GM12878 (cell line): ENCODE measurements at regions not wholly inside any gene's neighbourhood (a gene's known extent, or its start where the extent isn't known, plus 50 kb on each side); places are given as distances from the start of the nearest gene placed in this dataset.

Experiments used
- ATAC-seq: fragments of 200-7000 bp; cut with Tn5 transposase; 3 replicates; pipeline ENCODE4 v1.9.1; 2020; ENCODE audit warnings: mild to moderate bottlenecking, moderate library complexity
- BruUV-seq: library from RNA; stranded (reverse); fragments of 400-500 nt; replicated peaks from 2 replicates; lab custom pipeline; 2021; lab: Mats Ljungman, UMichigan
- CTCF ChIA-PET: fragments of 300-600 bp; sonication (Branson Sonifier 250); formaldehyde crosslinking; extraction: SDS; loops from one replicate; lab custom pipeline; 2021; ENCODE audit warnings: inconsistent platforms; lab: Yijun Ruan, JAX
- POLR2A ChIA-PET: fragments of 350-600 bp; formaldehyde crosslinking; extraction: SDS; loops from one replicate; lab custom pipeline; 2021; ENCODE audit warnings: inconsistent platforms; lab: Charles Lee
- RAD21 ChIA-PET: fragments of 300-600 bp; sonication (Branson Sonifier 250); formaldehyde crosslinking; loops from one replicate; lab custom pipeline; 2023; ENCODE audit warnings: antibody characterized with exemption; ENCODE audit not compliant: unreplicated experiment; lab: Charles Lee
- SMC1A ChIA-PET: fragments of 300-600 bp; sonication (Branson Sonifier 250); formaldehyde crosslinking; loops from one replicate; lab custom pipeline; 2023; ENCODE audit not compliant: unreplicated experiment, uncharacterized antibody; lab: Charles Lee
- DNase-seq: peaks from one replicate; pipeline ENCODE4 v3.0.0-alpha.2; 2011; ENCODE audit warnings: low read depth, low spot score
- FAIRE-seq: peaks from 3 replicates; lab custom pipeline; 2011; peaks lifted over from hg19 to GRCh38; lab: Jason Lieb, UNC
- H2AFZ ChIP-seq: 2 replicates; pipeline ENCODE4 v1.6.0; 2011; ENCODE audit warnings: low read depth, low read length, control low read depth; ENCODE audit not compliant: control insufficient read depth
- H3K27ac ChIP-seq: 2 replicates; pipeline ENCODE4 v1.5.1; 2011; ENCODE audit warnings: control low read depth; ENCODE audit not compliant: control insufficient read depth, insufficient read depth
- H3K27me3 ChIP-seq, 2 experiments: replicated peaks in 1 of 2; 2 replicates each; pipeline versions ENCODE4 v1.6.0 to v1.6.1; 2011; ENCODE audit warnings: low read length in 1 of 2; ENCODE audit not compliant: control insufficient read depth in 2 of 2, insufficient read depth in 2 of 2
- H3K36me3 ChIP-seq, 2 experiments: 2 replicates each; pipeline ENCODE4 v1.5.1; 2011; ENCODE audit warnings: low read length in 1 of 2; ENCODE audit not compliant: control insufficient read depth in 2 of 2, insufficient read depth in 2 of 2
- H3K4me1 ChIP-seq: 2 replicates; pipeline ENCODE4 v1.6.1; 2011; ENCODE audit warnings: mild to moderate bottlenecking, low read length, moderate library complexity, mixed read lengths; ENCODE audit not compliant: control insufficient read depth, insufficient read depth
- H3K4me2 ChIP-seq: 2 replicates; pipeline ENCODE4 v1.6.0; 2011; ENCODE audit warnings: control low read depth; ENCODE audit not compliant: control insufficient read depth, insufficient read depth
- H3K4me3 ChIP-seq: fragments of 200-600 bp; sonication (generic); 2 replicates; pipeline ENCODE4 v1.5.1; 2016
- H3K79me2 ChIP-seq: 2 replicates; pipeline ENCODE4 v1.6.0; 2011; ENCODE audit warnings: low read length; ENCODE audit not compliant: control insufficient read depth, insufficient read depth
- H3K9ac ChIP-seq: 2 replicates; pipeline ENCODE4 v1.8.0; 2011; ENCODE audit warnings: low read length, control low read depth, mixed read lengths; ENCODE audit not compliant: control insufficient read depth, insufficient read depth
- H3K9me3 ChIP-seq: replicated peaks from 3 replicates; pipeline ENCODE4 v1.5.1; 2011; ENCODE audit warnings: mild to moderate bottlenecking, low read length; ENCODE audit not compliant: control insufficient read depth, insufficient read depth
- H4K20me1 ChIP-seq: 2 replicates; pipeline ENCODE4 v1.6.0; 2011; ENCODE audit not compliant: control insufficient read depth, insufficient read depth
- ATF7 ChIP-seq: fragments of 450-650 bp; IDR thresholded peaks from 2 replicates; pipeline ENCODE4 v1.6.1; 2016; ENCODE audit warnings: low read depth, mild to moderate bottlenecking
- BCL11A ChIP-seq: IDR thresholded peaks from 2 replicates; pipeline ENCODE4 v1.6.1; 2011; ENCODE audit warnings: low read depth, low read length
- BHLHE40 ChIP-seq, 2 experiments: fragments of 450-650 bp in 1 of 2; IDR thresholded peaks; 2 replicates each; pipeline ENCODE4 v1.6.1; 2011 to 2017; ENCODE audit warnings: low read depth in 2 of 2, borderline replicate concordance in 1 of 2, improper control_type of control experiment in 1 of 2, low read length in 1 of 2, mild to moderate bottlenecking in 1 of 2
- BRCA1 ChIP-seq: IDR thresholded peaks from 2 replicates; pipeline ENCODE4 v1.6.1; 2011; ENCODE audit warnings: low read depth, low read length, improper control_type of control experiment
- NKRF ChIP-seq: fragments of 450-650 bp; conservative IDR thresholded peaks from 2 replicates; pipeline ENCODE4 v1.6.1; 2017; ENCODE audit warnings: mild to moderate bottlenecking, moderate library complexity
- PAX5 ChIP-seq: IDR thresholded peaks from 2 replicates; pipeline ENCODE4 v1.6.1; 2011; ENCODE audit warnings: low read depth, low read length, borderline replicate concordance
- POU2F2 ChIP-seq: IDR thresholded peaks from 3 replicates; pipeline ENCODE4 v1.6.1; 2011; ENCODE audit warnings: low read depth, mild to moderate bottlenecking, low read length, borderline replicate concordance
- RAD51 ChIP-seq: fragments of 450-650 bp; IDR thresholded peaks from 2 replicates; pipeline ENCODE4 v1.6.1; 2016; ENCODE audit warnings: moderate library complexity, mild to moderate bottlenecking, inconsistent platforms
- RBBP5 ChIP-seq: fragments of 200-600 bp; sonication (generic); conservative IDR thresholded peaks from 2 replicates; pipeline ENCODE4 v1.6.1; 2016
- SIX5 ChIP-seq: IDR thresholded peaks from 2 replicates; pipeline ENCODE4 v1.6.1; 2011; ENCODE audit warnings: mild to moderate bottlenecking, low read depth, low read length, moderate library complexity; ENCODE audit not compliant: severe bottlenecking
- ZNF207 ChIP-seq: fragments of 450-650 bp; IDR thresholded peaks from 2 replicates; pipeline ENCODE4 v1.6.1; 2014; ENCODE audit warnings: antibody characterized with exemption, mild to moderate bottlenecking, borderline replicate concordance
- ZNF384 ChIP-seq: IDR thresholded peaks from 2 replicates; pipeline ENCODE4 v1.6.1; 2012; ENCODE audit warnings: low read depth, mild to moderate bottlenecking, low read length, improper control_type of control experiment, borderline replicate concordance
- WGBS: methylation state at CpG from one replicate; pipeline ENCODE4 v1.1.6; 2016; ENCODE audit warnings: low lambda C conversion rate; ENCODE audit not compliant: insufficient replicate concordance, insufficient coverage; ENCODE audit errors: missing lambda C conversion rate; 5-methylcytosine and 5-hydroxymethylcytosine counted together
- in situ Hi-C: fragments of 300-500 bp; cut with MboI; formaldehyde crosslinking; loops from 9 replicates; pipeline ENCODE4 v1.14.3; 2018; ENCODE audit warnings: mixed read lengths
- intact Hi-C: fragments of 100-400 bp; cut with micrococcal nuclease; formaldehyde crosslinking; loops from one replicate; pipeline ENCODE4 v1.14.2; 2022; ENCODE audit not compliant: unreplicated experiment
- TF ChIP-seq, protein P1 (sequence below): IDR thresholded peaks from 2 replicates; pipeline ENCODE4 v1.6.1; 2012; ENCODE audit warnings: improper control_type of control experiment, low read depth, low read length; ENCODE audit not compliant: insufficient replicate concordance

DNA sequence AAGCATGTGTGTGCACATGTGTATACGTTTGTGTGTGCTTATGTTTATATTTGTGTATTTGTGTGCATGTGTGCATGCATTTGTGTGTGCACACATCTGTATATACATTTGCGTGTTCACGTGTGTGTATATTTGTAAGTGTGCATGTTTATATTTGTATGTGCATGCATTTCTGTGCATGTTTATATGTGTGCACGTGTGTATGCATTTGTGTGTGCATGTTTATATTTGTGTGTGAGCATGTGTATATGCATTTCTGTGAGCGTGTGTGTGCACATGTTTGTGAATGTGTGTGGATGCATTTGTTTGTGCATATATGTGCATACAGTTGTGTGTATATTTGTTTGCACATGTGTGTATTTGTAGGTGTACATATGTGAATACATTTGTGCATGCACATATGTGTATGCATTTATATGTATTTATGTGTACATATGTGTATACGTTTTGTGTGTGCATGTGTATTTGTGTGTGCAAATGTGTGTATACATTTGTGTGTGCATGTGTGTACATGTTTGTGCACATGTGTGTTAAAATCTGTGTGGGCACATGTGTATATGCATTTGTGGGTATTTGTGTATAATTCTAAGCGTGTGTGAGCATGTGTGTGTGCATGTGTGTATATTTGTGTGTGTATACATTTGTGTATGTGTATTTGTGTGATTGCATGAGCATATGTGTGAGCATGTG, 140.4 kb upstream of the AFDN start:
- no TSS peak for BruUV-seq
- CTCF ChIA-PET: no interaction called here
- WGBS: 44% methylated on average over 7 of the region's 7 CpGs

GRCh38 chr6:167687116-167687725, 139.5 kb upstream of the AFDN start:
- Histone ChIP-seq H3K36me3 (no peaks in the 10 kb centered on the region), H3K4me2 (no peak overlapping the region), H3K27me3 (peaks cover 0 to 2% of the 10 kb centered on the region in 2 experiments; a peak in 2 of 4 replicates), H3K4me3 (no peak overlapping the region), H4K20me1 (no peaks in the 10 kb centered on the region), H3K27ac (no peak overlapping the region), H3K9me3 (no peaks in the 10 kb centered on the region), H2AFZ (no peak overlapping the region), H3K9ac (no peak overlapping the region), H3K79me2 (no peaks in the 10 kb centered on the region), H3K4me1 (no peaks in the 10 kb centered on the region)
- intact Hi-C loops (no loop called here), in situ Hi-C loops (no loop called here)
- ChIA-PET CTCF (no interaction called here), RAD21 (no interaction called here), SMC1A (no interaction called here), POLR2A (no interaction called here)
- BruUV-seq: no TSS peak
- ATAC-seq: no peak
- DNase-seq: no peak
- 61% methylated on average over 17 of the region's 18 CpGs for WGBS
- FAIRE-seq: no peak
- TF ChIP-seq BRCA1 (no peak), BHLHE40 (IDR thresholded peaks at IDR 0.05; ENCODE audit: borderline replicate concordance in 1 of 2, low read depth in 2 of 2, low read length in 1 of 2) (no peak), NKRF (no peak), RBBP5 (no peak), RAD51 (no peak), ATF7 (no peak)
- TF ChIP-seq, protein P1, sequence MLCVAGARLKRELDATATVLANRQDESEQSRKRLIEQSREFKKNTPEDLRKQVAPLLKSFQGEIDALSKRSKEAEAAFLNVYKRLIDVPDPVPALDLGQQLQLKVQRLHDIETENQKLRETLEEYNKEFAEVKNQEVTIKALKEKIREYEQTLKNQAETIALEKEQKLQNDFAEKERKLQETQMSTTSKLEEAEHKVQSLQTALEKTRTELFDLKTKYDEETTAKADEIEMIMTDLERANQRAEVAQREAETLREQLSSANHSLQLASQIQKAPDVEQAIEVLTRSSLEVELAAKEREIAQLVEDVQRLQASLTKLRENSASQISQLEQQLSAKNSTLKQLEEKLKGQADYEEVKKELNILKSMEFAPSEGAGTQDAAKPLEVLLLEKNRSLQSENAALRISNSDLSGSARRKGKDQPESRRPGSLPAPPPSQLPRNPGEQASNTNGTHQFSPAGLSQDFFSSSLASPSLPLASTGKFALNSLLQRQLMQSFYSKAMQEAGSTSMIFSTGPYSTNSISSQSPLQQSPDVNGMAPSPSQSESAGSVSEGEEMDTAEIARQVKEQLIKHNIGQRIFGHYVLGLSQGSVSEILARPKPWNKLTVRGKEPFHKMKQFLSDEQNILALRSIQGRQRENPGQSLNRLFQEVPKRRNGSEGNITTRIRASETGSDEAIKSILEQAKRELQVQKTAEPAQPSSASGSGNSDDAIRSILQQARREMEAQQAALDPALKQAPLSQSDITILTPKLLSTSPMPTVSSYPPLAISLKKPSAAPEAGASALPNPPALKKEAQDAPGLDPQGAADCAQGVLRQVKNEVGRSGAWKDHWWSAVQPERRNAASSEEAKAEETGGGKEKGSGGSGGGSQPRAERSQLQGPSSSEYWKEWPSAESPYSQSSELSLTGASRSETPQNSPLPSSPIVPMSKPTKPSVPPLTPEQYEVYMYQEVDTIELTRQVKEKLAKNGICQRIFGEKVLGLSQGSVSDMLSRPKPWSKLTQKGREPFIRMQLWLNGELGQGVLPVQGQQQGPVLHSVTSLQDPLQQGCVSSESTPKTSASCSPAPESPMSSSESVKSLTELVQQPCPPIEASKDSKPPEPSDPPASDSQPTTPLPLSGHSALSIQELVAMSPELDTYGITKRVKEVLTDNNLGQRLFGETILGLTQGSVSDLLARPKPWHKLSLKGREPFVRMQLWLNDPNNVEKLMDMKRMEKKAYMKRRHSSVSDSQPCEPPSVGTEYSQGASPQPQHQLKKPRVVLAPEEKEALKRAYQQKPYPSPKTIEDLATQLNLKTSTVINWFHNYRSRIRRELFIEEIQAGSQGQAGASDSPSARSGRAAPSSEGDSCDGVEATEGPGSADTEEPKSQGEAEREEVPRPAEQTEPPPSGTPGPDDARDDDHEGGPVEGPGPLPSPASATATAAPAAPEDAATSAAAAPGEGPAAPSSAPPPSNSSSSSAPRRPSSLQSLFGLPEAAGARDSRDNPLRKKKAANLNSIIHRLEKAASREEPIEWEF: no peak

More for the DNA sequence above, 140.4 kb upstream of the AFDN start:
- Histone ChIP-seq H4K20me1 (no peaks in the 10 kb centered on the region), H3K27ac (no peak overlapping the region), H3K27me3 (peaks cover 5% of the 10 kb centered on the region in 2 experiments; a peak in 3 of 4 replicates), H3K4me1 (no peaks in the 10 kb centered on the region), H3K79me2 (no peaks in the 10 kb centered on the region), H2AFZ (no peak overlapping the region), H3K4me2 (no peak overlapping the region), H3K4me3 (no peak overlapping the region), H3K36me3 (no peaks in the 10 kb centered on the region), H3K9me3 (no peaks in the 10 kb centered on the region), H3K9ac (no peak overlapping the region)
- no peak for TF ChIP-seq ZNF384
- TF ChIP-seq PAX5: no peak
- no peak for TF ChIP-seq ZNF207
- no peak for TF ChIP-seq SIX5
- TF ChIP-seq POU2F2: no peak
- TF ChIP-seq BCL11A: no peak
- POLR2A ChIA-PET: no interaction called here
- intact Hi-C loops: no loop called here
- FAIRE-seq (no peak), ATAC-seq (no peak), DNase-seq (no peak)
- RAD21 ChIA-PET: no interaction called here
- in situ Hi-C loops: no loop called here
- SMC1A ChIA-PET: no interaction called here
